GM10266 (cell line): ENCODE measurements at regions not wholly inside any gene's neighbourhood (a gene's known extent, or its start where the extent isn't known, plus 50 kb on each side); places are given as distances from the start of the nearest gene placed in this dataset.

Source experiments
- DNase-seq: peaks from one replicate; pipeline ENCODE4 v3.0.0; 2012; ENCODE audit errors: extremely low spot score
- TF ChIP-seq, protein P1 (sequence below): IDR thresholded peaks from 2 replicates; pipeline ENCODE4 v1.5.1; 2012; ENCODE audit warnings: mild to moderate bottlenecking, low read depth; ENCODE audit not compliant: control insufficient read depth, insufficient read depth; ENCODE audit errors: missing control alignments

DNA sequence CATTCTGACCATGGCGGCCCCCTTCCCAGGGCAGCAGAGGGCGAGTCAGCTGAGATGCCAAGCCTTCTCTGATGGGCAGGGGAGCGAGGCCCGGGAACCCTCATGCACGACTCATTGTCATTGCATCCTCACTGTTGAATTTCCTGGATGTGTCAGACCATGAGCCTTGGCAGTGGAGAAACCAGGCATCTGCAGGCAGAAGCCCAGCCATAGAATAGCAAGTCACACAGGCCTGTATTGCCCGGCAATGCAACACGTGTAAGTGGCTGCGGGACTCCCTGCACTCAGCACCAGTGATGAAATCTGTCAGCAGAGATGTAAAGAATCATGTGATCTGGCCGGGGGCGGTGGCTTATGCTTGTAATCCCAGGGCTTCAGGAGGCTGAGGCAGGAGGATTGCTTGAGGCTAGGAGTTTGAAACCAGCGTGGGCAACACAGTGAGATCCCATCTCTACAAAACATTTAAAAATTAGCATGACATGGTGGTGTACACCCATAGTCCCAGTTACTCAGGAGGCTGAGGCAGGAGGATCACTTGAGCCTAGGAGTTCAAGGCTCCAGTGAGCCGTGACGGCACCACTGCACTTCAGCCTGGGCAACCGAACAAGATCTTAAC, 199.7 kb downstream of the KATNAL1 start:
- DNase-seq = no peak
- TF ChIP-seq, protein P1, sequence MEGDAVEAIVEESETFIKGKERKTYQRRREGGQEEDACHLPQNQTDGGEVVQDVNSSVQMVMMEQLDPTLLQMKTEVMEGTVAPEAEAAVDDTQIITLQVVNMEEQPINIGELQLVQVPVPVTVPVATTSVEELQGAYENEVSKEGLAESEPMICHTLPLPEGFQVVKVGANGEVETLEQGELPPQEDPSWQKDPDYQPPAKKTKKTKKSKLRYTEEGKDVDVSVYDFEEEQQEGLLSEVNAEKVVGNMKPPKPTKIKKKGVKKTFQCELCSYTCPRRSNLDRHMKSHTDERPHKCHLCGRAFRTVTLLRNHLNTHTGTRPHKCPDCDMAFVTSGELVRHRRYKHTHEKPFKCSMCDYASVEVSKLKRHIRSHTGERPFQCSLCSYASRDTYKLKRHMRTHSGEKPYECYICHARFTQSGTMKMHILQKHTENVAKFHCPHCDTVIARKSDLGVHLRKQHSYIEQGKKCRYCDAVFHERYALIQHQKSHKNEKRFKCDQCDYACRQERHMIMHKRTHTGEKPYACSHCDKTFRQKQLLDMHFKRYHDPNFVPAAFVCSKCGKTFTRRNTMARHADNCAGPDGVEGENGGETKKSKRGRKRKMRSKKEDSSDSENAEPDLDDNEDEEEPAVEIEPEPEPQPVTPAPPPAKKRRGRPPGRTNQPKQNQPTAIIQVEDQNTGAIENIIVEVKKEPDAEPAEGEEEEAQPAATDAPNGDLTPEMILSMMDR = no peak

DNA sequence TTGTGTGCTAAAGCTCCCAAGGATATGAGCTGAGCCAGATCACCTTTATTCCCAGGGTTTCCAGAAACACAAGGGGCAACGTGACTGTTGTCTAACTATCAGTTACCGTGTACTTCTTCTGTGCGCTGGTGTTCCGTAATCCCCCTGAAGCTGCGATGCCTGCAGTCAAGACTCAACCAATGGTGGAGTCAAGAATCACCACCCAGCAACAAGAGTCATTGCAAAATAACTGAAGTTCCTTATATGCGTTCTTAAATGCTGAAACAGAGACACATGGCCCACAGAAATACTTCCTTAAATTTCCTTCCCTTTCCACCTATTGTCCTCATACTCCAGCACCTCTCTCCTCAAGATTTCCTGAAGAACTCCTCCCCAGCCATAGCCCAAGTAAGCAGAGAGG, 200.2 kb downstream of the KATNAL1 start:
- TF ChIP-seq, protein P1 = no peak
- no peak for DNase-seq

DNA sequence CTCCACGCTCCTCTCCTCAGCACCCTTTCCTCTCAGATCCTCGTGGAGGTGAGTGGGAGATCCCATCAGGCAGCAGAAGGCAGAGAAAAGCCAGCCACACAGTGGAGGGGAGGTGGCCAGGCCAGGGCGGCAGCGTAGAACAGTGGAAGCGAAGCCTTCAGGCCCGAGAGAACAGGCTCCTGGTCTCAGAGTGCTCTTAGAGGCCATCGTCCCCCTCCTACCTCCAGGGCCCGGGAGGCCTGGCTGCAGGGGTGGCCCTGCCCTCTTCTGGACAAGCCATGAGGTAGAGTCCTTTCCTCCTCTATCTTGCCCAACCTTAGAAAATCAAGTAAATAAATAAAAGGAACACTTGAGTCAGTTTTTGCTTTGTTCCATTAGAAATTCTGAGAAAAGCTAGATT, 202.0 kb downstream of the KATNAL1 start:
- TF ChIP-seq, protein P1 = no peak
- DNase-seq = no peak

DNA sequence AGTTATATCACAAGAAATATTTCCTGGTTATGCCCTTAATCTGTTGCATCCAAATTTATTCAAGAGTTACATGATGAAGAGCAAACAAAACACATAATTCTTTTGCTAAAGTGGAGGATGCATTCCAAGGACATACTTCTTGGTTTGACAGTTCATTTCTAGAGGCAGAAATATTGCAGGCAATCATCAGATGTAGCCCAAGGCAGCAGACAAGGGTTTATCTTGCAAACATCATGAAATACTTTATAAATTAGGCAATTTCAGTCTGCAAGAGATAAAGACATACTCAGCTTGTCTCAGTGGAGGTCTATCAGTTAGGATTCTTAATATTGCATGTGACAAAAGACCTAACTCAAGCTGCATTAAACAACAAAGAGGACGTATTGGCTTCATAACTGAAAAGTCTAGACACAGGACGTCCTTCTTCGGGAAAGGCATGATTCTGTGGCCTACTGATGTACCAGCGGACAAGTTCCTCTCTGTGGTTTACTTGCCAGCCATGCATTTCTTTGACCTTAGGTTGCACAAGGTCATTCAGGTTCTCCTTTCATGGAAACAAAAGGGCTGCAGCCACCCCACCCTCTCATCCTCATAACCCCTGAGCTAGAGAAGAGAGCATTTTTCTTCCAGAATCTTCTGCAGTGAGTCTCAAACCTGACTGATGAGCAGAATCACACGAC, 204.1 kb downstream of the KATNAL1 start:
- TF ChIP-seq, protein P1 = no peak
- no peak for DNase-seq

DNA sequence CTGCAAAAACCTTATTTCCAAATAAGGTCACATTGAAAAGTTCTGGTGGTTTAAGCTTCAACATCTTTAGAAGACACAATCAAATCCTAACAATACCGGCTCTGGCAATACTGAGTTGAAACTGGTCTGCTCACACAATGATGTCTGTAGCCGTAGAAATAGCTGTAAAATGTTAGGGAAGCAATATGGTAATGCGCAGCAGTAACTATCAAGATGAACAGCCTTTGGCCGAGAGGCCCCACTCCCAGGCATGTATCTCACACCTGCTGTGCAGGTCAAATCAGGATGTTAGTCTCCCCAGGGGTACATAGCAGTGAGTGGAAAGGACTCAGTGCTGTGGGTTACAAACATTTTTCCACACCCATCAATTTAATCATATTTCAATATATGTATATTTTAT, 207.1 kb downstream of the KATNAL1 start:
- no peak for DNase-seq
- TF ChIP-seq, protein P1 = no peak

DNA sequence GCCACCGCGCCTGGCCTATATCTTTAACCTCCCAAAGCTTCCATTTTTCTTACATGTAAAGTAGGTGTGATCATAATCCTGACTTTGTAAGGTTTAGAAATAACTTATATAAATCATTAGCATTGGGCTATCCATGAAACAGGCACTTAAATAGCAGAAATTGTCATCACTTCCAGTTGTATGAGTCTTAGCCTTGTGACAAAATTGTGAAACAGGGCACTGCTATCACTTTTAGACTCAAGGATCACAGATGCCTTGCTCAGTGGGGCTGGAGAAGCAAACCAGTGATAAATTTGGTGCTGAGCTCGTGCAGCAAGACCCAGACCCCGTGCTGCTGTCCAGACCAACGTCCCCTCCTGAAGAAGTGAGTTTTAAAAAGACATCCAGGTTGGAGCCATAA, 209.7 kb downstream of the KATNAL1 start:
- TF ChIP-seq, protein P1 = no peak
- no peak for DNase-seq

DNA sequence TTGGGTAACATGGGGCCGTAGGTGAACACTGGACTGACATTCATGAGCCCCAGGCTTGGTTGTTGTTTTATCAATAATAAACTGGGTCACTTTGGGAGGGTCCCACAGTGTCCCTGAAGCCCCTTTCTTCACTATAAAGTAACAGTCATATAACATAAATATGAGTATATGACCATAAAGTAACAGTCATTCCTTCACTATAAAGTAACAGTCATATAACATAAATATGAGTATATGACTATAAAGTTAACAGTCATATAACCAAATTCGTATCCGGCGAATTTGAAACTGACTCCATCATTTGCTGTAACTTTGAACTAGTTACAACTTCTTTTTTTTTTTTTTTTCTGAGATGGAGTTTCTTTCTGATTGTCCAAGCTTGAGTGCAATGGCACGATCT, 210.3 kb downstream of the KATNAL1 start:
- DNase-seq = no peak
- TF ChIP-seq, protein P1 = no peak
